HepG2 (cell line): ENCODE measurements at regions not wholly inside any gene's neighbourhood (a gene's known extent, or its start where the extent isn't known, plus 50 kb on each side); places are given as distances from the start of the nearest gene placed in this dataset.

Source experiments
- ATAC-seq: fragments of 200-7000 bp; cut with Tn5 transposase; 3 replicates; pipeline ENCODE4 v1.9.1; 2020; ENCODE audit warnings: mild to moderate bottlenecking, moderate library complexity
- BruUV-seq: library from RNA; stranded (reverse); fragments of 400-500 nt; replicated peaks from 2 replicates; lab custom pipeline; 2021; lab: Mats Ljungman, UMichigan
- CTCF ChIA-PET: fragments of 300-600 bp; formaldehyde crosslinking; extraction: SDS; loops from one replicate; lab custom pipeline; 2021; ENCODE audit warnings: low total read pairs, inconsistent platforms, low intra/inter-chr PET ratio; lab: Yijun Ruan, JAX
- POLR2A ChIA-PET: fragments of 350-600 bp; sonication (Branson Sonifier 250); formaldehyde crosslinking; loops from one replicate; lab custom pipeline; 2020; ENCODE audit warnings: antibody characterized with exemption, inconsistent platforms; lab: Yijun Ruan, JAX
- DNase-seq: peaks from one replicate; pipeline ENCODE4 v3.0.0-alpha.2; 2015; ENCODE audit warnings: low spot score
- FAIRE-seq: peaks from 3 replicates; lab custom pipeline; 2011; peaks lifted over from hg19 to GRCh38; lab: Jason Lieb, UNC
- H2AFZ ChIP-seq: one replicate; pipeline ENCODE4 v1.6.1; 2011; ENCODE audit warnings: low read length, inconsistent platforms
- H3K27ac ChIP-seq: fragments of 300-600 bp; 3 replicates; pipeline ENCODE4 v1.8.0; 2011; ENCODE audit warnings: mixed run types, mild to moderate bottlenecking, mixed read lengths, low read length, inconsistent platforms; ENCODE audit not compliant: insufficient read depth; ENCODE audit errors: extremely low read length
- H3K27me3 ChIP-seq, 2 experiments: fragments of 200-600 bp in 1 of 2; 2 replicates in 1 of 2; 3 replicates in 1 of 2; pipeline versions ENCODE4 v1.6.0 to v1.8.0; 2011; ENCODE audit warnings: low read length in 2 of 2, mild to moderate bottlenecking in 2 of 2, moderate library complexity in 2 of 2, inconsistent platforms in 1 of 2; ENCODE audit not compliant: insufficient read depth in 2 of 2, control insufficient read depth in 1 of 2
- H3K36me3 ChIP-seq, 2 experiments: fragments of 200-600 bp in 1 of 2; replicated peaks in 1 of 2; 2 replicates in 1 of 2; 3 replicates in 1 of 2; pipeline versions ENCODE4 v1.5.1 to v1.8.0; 2011; ENCODE audit warnings: low read length in 2 of 2, inconsistent platforms in 1 of 2; ENCODE audit not compliant: insufficient read depth in 2 of 2, control insufficient read depth in 1 of 2
- H3K4me1 ChIP-seq: 2 replicates; pipeline ENCODE4 v1.5.1; 2012; ENCODE audit warnings: low read length, inconsistent platforms; ENCODE audit not compliant: insufficient read depth
- H3K4me2 ChIP-seq: 2 replicates; pipeline ENCODE4 v1.6.0; 2011; ENCODE audit warnings: low read depth, low read length, inconsistent platforms
- H3K4me3 ChIP-seq, 3 experiments: fragments of 200-600 bp in 1 of 3; sonication (generic), shearing (Covaris generic) in 1 of 3; replicated peaks in 1 of 3; 2 replicates each; pipeline ENCODE4 v1.5.1; 2011 to 2016; ENCODE audit warnings: low read length in 3 of 3, inconsistent platforms in 2 of 3, low read depth in 2 of 3, mild to moderate bottlenecking in 2 of 3, control low read depth in 1 of 3, mixed read lengths in 1 of 3; ENCODE audit not compliant: insufficient read depth in 1 of 3
- H3K79me2 ChIP-seq: one replicate; pipeline ENCODE4 v1.6.1; 2011; ENCODE audit warnings: low read length, inconsistent platforms; ENCODE audit not compliant: insufficient read depth
- H3K9ac ChIP-seq: 2 replicates; pipeline ENCODE4 v1.6.0; 2011; ENCODE audit warnings: mild to moderate bottlenecking, low read depth, low read length, inconsistent platforms; ENCODE audit not compliant: insufficient read depth
- H3K9me3 ChIP-seq: 2 replicates; pipeline ENCODE4 v1.5.1; 2012; ENCODE audit warnings: mild to moderate bottlenecking, low read length
- H4K20me1 ChIP-seq: 2 replicates; pipeline ENCODE4 v1.6.0; 2011; ENCODE audit warnings: inconsistent platforms, mild to moderate bottlenecking, low read length, moderate library complexity; ENCODE audit not compliant: insufficient read depth
- SETDB1 ChIP-seq: sonication (generic); formaldehyde crosslinking; IDR thresholded peaks from 2 replicates; pipeline ENCODE4 v1.5.1; 2020; ENCODE audit warnings: missing genetic modification reagents, mild to moderate bottlenecking, borderline replicate concordance
- SIX1 ChIP-seq: sonication (generic); formaldehyde crosslinking; IDR thresholded peaks from 2 replicates; pipeline ENCODE4 v1.4.0; 2020; ENCODE audit warnings: missing genetic modification reagents, borderline replicate concordance
- TBP ChIP-seq: sonication (generic); formaldehyde crosslinking; IDR thresholded peaks from 2 replicates; pipeline ENCODE4 v1.5.0; 2020; ENCODE audit warnings: missing genetic modification reagents
- TCF12 ChIP-seq, 2 experiments: fragments of 450-650 bp in 1 of 2; sonication (generic) in 1 of 2; formaldehyde crosslinking in 1 of 2; IDR thresholded peaks; 2 replicates each; pipeline versions ENCODE4 v1.6.1 to v1.8.0; 2017 to 2022; ENCODE audit warnings: antibody characterized with exemption in 1 of 2, mild to moderate bottlenecking in 1 of 2, missing genetic modification reagents in 1 of 2, moderate library complexity in 1 of 2
- TEAD2 ChIP-seq: sonication (generic); formaldehyde crosslinking; IDR thresholded peaks from 2 replicates; pipeline ENCODE4 v1.9.0; 2021; ENCODE audit warnings: missing genetic modification reagents
- ZNF207 ChIP-seq: fragments of 450-650 bp; IDR thresholded peaks from 2 replicates; pipeline ENCODE4 v1.6.1; 2016; ENCODE audit warnings: antibody characterized with exemption, borderline replicate concordance
- ZNF232 ChIP-seq: sonication (generic); formaldehyde crosslinking; IDR thresholded peaks from 2 replicates; pipeline ENCODE4 v1.4.0; 2020; ENCODE audit warnings: missing genetic modification reagents, borderline replicate concordance
- ZNF510 ChIP-seq: sonication (generic); formaldehyde crosslinking; IDR thresholded peaks from 2 replicates; pipeline ENCODE4 v1.4.0; 2020; ENCODE audit warnings: low read depth, mild to moderate bottlenecking, missing genetic modification reagents
- ZNF761 ChIP-seq: sonication (generic); formaldehyde crosslinking; conservative IDR thresholded peaks from 2 replicates; pipeline ENCODE4 v1.4.0; 2020; ENCODE audit warnings: mild to moderate bottlenecking, missing genetic modification reagents
- ZNF788 ChIP-seq: sonication (generic); formaldehyde crosslinking; IDR thresholded peaks from 2 replicates; pipeline ENCODE4 v1.5.0; 2020; ENCODE audit warnings: mild to moderate bottlenecking, missing genetic modification reagents, borderline replicate concordance
- ZNF816 ChIP-seq: sonication (generic); formaldehyde crosslinking; IDR thresholded peaks from 2 replicates; pipeline ENCODE4 v1.8.0; 2022; ENCODE audit warnings: missing genetic modification reagents, mild to moderate bottlenecking, borderline replicate concordance
- WGBS: methylation state at CpG from one replicate; pipeline ENCODE4 v1.1.6; 2017; ENCODE audit warnings: low lambda C conversion rate; 5-methylcytosine and 5-hydroxymethylcytosine counted together
- in situ Hi-C: cut with HindIII; loops from 2 replicates; pipeline ENCODE4 v1.10.0; 2017; ENCODE audit warnings: low pct_unique_long_range_greater_than_20kb; ENCODE audit not compliant: extremely low pct_ligation_motif_present
- intact Hi-C: fragments of 100-400 bp; cut with micrococcal nuclease; formaldehyde crosslinking; loops from one replicate; pipeline ENCODE4 v1.10.0; 2022; ENCODE audit not compliant: unreplicated experiment
- TF ChIP-seq, protein P1 (sequence below): IDR thresholded peaks from 2 replicates; pipeline ENCODE4 v1.6.1; 2012; ENCODE audit warnings: low read length, improper control_type of control experiment
- TF ChIP-seq, protein P2 (sequence below): sonication (generic); formaldehyde crosslinking; IDR thresholded peaks from 2 replicates; pipeline ENCODE4 v1.4.0; 2020; ENCODE audit warnings: missing genetic modification reagents, mild to moderate bottlenecking, borderline replicate concordance
- TF ChIP-seq, protein P3 (sequence below): sonication (generic); formaldehyde crosslinking; IDR thresholded peaks from 2 replicates; pipeline ENCODE4 v1.5.0; 2020; ENCODE audit warnings: mild to moderate bottlenecking, missing genetic modification reagents

DNA sequence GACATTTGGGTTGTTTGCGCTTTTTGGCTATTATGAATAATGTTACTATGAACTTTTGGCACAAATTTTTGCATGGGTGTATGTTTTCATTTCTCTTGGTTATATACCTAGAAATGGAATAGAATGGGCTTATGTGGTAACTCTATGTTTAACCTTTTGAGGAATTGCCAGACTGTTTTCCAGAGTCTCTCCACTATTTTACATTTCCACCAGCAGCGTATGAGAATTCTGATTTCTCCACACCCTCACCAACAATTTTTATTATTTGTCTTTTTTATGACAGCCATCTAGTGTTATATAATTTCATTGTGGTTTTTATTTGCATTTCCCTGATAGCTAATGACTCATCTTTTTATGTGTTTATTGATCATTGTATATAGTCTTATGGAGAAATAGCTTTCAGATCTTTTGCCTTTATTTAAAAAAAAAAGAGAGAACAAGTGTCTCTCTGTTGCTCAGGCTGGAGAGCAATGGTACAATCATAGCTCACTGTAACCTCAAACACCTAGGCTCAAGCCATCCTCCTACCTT lies 247.2 kb downstream of the OPA1 start:
- no peaks in the 10 kb centered on the region for H3K79me2 ChIP-seq
- ATAC-seq: no peak
- no peaks in the 10 kb centered on the region; a peak in 1 of 5 replicates for H3K27me3 ChIP-seq
- POLR2A ChIA-PET: no interaction called here
- no peak overlapping the region for H3K27ac ChIP-seq
- no peak overlapping the region for H3K4me3 ChIP-seq
- H3K9ac ChIP-seq: no peak overlapping the region
- TF ChIP-seq TBP (CRISPR knock-in tag) (no peak), TEAD2 (CRISPR knock-in tag) (no peak), TCF12 (IDR thresholded peaks at IDR 0.05) (no peak), TCF12 (CRISPR knock-in tag; IDR thresholded peaks at IDR 0.05) (no peak), SETDB1 (CRISPR knock-in tag) (no peak), ZNF232 (CRISPR knock-in tag) (no peak), SIX1 (CRISPR knock-in tag) (no peak), ZNF788 (CRISPR knock-in tag) (no peak), ZNF510 (no peak), ZNF816 (CRISPR knock-in tag) (no peak), ZNF761 (CRISPR knock-in tag) (no peak), ZNF207 (no peak)
- TF ChIP-seq, protein P1, sequence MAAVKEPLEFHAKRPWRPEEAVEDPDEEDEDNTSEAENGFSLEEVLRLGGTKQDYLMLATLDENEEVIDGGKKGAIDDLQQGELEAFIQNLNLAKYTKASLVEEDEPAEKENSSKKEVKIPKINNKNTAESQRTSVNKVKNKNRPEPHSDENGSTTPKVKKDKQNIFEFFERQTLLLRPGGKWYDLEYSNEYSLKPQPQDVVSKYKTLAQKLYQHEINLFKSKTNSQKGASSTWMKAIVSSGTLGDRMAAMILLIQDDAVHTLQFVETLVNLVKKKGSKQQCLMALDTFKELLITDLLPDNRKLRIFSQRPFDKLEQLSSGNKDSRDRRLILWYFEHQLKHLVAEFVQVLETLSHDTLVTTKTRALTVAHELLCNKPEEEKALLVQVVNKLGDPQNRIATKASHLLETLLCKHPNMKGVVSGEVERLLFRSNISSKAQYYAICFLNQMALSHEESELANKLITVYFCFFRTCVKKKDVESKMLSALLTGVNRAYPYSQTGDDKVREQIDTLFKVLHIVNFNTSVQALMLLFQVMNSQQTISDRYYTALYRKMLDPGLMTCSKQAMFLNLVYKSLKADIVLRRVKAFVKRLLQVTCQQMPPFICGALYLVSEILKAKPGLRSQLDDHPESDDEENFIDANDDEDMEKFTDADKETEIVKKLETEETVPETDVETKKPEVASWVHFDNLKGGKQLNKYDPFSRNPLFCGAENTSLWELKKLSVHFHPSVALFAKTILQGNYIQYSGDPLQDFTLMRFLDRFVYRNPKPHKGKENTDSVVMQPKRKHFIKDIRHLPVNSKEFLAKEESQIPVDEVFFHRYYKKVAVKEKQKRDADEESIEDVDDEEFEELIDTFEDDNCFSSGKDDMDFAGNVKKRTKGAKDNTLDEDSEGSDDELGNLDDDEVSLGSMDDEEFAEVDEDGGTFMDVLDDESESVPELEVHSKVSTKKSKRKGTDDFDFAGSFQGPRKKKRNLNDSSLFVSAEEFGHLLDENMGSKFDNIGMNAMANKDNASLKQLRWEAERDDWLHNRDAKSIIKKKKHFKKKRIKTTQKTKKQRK: no peak
- TF ChIP-seq, protein P2, sequence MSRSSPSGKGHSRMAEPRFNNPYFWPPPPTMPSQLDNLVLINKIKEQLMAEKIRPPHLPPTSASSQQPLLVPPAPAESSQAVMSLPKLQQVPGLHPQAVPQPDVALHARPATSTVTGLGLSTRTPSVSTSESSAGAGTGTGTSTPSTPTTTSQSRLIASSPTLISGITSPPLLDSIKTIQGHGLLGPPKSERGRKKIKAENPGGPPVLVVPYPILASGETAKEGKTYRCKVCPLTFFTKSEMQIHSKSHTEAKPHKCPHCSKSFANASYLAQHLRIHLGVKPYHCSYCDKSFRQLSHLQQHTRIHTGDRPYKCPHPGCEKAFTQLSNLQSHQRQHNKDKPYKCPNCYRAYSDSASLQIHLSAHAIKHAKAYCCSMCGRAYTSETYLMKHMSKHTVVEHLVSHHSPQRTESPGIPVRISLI (CRISPR knock-in tag): no peak
- TF ChIP-seq, protein P3, sequence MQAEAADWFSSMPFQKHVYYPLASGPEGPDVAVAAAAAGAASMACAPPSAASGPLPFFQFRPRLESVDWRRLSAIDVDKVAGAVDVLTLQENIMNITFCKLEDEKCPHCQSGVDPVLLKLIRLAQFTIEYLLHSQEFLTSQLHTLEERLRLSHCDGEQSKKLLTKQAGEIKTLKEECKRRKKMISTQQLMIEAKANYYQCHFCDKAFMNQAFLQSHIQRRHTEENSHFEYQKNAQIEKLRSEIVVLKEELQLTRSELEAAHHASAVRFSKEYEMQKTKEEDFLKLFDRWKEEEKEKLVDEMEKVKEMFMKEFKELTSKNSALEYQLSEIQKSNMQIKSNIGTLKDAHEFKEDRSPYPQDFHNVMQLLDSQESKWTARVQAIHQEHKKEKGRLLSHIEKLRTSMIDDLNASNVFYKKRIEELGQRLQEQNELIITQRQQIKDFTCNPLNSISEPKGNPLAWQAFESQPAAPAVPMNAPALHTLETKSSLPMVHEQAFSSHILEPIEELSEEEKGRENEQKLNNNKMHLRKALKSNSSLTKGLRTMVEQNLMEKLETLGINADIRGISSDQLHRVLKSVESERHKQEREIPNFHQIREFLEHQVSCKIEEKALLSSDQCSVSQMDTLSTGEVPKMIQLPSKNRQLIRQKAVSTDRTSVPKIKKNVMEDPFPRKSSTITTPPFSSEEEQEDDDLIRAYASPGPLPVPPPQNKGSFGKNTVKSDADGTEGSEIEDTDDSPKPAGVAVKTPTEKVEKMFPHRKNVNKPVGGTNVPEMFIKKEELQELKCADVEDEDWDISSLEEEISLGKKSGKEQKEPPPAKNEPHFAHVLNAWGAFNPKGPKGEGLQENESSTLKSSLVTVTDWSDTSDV: no peak
- 94% methylated on average over 2 of the region's 2 CpGs for WGBS
- no peaks in the 10 kb centered on the region for H3K9me3 ChIP-seq
- no peak overlapping the region for H3K4me2 ChIP-seq
- in situ Hi-C loops (no loop called here), intact Hi-C loops (no loop called here)
- H4K20me1 ChIP-seq: no peaks in the 10 kb centered on the region
- BruUV-seq: no TSS peak
- CTCF ChIA-PET: no interaction called here
- no peak for FAIRE-seq
- DNase-seq: no peak
- no peak overlapping the region for H2AFZ ChIP-seq
- H3K36me3 ChIP-seq: no peaks in the 10 kb centered on the region
- peaks cover 29% of the 10 kb centered on the region for H3K4me1 ChIP-seq
